OCI-LY1 (cell line): ENCODE measurements at regions not wholly inside any gene's neighbourhood (a gene's known extent, or its start where the extent isn't known, plus 50 kb on each side); places are given as distances from the start of the nearest gene placed in this dataset.

Source experiments
- CTCF ChIP-seq: fragments of 200-600 bp; sonication (generic), shearing (Covaris generic); IDR thresholded peaks from 2 replicates; pipeline ENCODE4 v1.5.1; 2017; ENCODE audit warnings: mild to moderate bottlenecking, antibody characterized with exemption, low read length, moderate library complexity, mixed read lengths
- EZH2 ChIP-seq: fragments of 200-600 bp; sonication (generic), shearing (Covaris generic); IDR thresholded peaks from 2 replicates; pipeline ENCODE4 v1.8.0; 2017; ENCODE audit warnings: borderline replicate concordance, mixed run types, mild to moderate bottlenecking, antibody characterized with exemption, low read length, moderate library complexity, mixed read lengths

GRCh38 chr2:22958308-22958707 lies 426.7 kb upstream of the KLHL29 start:
- TF ChIP-seq EZH2 (no peak), CTCF (no peak)
